NCI-H1436 treated with DMSO at 0.1 percent for 48 hours (cell line): ENCODE measurements at regions not wholly inside any gene's neighbourhood (a gene's known extent, or its start where the extent isn't known, plus 50 kb on each side); places are given as distances from the start of the nearest gene placed in this dataset.
"Not testable (repeated sequence)": the region's sequence is repeated elsewhere in the genome, so short reads cannot be mapped to it uniquely, and the experiment has no call there.

ENCODE experiments used
- DNase-seq: peaks from one replicate; lab custom pipeline; 2025; lab: John Stamatoyannopoulos, UW

DNA sequence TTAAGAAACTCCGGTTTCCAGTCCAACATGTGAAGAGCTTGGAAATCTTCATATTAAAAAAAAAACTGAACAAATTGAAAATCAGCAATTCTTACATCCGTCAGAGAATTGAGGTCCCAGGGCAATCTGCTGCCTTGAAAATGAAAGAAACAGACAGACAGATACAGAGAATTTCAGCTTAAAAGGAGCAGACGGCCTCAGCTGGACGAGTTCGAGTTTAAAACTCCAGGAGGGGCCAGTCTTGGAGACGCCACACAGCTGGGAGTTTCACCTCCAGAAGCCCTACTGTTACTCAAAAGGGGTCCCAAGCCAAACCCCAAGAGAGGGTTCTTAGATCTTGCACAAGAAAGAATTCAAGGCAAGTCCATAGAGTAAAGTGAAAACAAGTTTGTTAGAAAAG, 226.5 kb upstream of the ARL4C start:
- no peak for DNase-seq

DNA sequence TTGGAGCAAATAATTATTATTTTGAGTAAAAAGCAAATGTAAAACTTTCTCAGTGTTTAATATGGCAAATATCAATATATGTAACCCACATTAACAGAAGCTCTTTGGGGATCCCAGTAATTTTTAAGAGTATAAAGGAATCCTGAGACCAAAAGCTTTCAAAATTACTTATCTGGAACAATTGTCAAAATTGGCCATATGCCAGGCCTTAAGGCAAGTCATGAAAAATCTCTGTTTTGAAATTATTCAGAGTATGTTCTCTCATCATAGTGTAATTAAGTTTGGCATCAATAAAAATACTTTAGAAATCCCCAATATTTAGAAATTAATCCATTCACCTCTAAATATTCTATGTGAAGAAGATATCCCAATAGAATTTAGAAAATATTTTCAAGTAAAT, 225.3 kb upstream of the ARL4C start:
- DNase-seq: no peak

DNA sequence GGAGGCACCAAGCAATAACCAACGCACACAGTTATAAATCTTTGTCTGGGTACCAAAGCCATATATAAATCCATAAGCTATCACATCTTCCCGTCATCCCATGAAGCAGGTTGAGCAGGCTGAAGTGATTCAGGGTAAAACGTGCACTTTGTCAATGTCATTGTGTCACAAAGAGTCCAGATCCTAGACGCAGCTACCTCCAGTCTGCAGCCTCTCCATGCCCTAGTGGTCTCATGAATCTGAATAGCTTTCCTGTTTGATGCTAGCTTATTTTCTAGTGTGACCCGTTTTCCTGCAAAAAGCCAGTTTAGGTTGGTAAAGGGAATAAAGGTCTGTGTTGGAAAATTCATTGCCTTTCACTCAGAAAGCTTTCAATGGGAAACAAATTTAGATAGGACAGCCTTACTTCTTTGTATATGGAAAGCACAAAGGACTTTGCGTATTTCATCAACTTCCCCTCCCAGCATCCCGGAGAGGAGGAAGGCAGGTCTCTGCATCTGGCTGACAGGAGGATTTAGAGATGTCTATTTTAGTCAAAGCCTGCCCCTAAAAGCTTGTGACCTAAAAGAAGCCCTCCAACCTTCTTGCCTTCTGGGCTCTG, 222.3 kb upstream of the ARL4C start:
- DNase-seq: no peak

DNA sequence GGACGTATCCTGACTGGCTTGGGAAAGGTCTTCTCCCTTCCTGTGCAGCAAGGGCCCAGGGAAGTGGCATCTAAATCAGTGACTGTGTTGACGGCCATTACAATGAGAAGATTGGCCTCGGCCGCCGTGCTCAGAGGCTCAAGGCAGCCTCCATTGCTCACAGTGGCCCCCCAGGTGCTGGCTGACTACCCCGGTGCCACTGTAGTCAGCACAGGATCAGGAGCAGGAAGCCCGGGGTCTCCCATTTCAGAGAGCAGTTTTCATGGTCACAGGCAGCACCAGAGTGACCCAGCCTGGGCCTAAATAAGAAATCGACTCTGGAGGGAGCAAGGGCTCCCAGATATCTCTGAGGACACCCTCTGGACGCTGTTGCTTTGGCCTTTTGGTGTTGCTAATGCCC, 219.4 kb upstream of the ARL4C start:
- DNase-seq: no peak

DNA sequence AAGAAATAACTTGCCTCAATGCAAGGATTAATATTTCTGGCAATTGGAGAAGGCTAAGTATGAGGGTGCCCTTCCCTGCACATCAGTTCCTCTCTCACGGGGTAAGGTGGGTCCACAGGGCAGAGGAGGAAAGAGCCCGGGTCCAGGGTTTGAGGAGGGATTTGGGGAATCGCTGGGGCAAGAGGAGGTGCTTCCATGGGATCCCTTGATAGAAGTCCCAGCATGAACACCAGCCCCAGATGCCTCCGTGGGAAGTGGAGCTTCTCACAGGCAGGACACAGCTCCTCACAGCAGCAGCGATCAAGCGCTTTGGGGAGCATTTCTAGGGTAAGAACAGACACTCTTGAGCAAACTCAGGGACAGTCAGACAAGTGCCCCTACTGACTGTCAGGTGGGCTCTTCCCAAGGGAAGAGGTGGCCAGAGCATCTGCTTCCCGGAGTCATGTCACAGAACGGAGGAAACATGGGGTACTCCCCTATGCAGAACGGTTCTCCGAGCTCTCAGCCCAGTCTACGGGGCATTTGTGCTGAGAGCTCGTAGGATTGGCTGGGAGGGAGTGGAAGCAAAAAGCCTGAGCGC, 218.9 kb upstream of the ARL4C start:
- no peak for DNase-seq

DNA sequence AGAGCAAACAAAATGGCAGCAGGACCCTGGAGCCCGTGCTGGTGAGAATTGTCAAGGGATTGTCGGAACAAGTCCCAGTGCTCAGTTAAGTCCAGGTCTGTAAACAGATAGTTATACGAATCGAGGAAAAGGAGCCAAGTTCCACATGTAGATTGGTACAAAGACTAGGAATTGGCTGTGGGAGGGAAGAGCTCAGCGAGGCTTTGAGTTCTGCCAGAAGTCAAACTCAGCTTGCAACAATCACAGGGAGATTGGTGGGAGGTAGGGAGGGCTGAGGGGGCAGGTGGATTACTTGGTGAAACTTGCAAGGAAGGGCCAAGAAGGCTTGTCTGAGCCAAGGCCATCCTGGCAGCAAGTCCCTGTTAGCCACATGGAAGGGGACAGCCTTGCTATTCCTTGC, 217.8 kb upstream of the ARL4C start:
- DNase-seq: no peak

DNA sequence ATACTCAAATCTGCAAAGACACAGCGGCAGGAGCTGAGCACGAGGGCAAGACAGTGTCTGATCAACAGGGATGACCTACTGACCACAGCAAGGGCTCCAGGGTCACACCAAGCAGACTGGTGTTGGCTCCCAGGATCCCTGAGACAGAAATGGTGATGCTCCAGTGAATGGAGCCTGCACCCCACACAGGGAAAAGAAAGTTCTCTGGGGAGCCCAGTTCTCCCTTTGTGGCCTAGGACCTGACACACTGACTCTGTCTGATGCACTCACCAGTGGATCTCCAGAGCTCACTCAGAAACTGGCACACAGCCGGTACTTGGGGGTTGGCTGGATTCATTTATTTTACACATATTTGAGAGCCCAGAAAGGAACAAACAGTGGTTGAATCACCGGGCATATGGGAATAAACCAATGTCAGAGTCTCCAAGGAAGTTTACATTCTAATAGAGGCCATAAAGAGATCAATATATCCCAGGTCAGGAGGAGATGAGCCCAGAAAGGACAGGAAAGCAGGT, 215.6 kb upstream of the ARL4C start:
- no peak for DNase-seq

DNA sequence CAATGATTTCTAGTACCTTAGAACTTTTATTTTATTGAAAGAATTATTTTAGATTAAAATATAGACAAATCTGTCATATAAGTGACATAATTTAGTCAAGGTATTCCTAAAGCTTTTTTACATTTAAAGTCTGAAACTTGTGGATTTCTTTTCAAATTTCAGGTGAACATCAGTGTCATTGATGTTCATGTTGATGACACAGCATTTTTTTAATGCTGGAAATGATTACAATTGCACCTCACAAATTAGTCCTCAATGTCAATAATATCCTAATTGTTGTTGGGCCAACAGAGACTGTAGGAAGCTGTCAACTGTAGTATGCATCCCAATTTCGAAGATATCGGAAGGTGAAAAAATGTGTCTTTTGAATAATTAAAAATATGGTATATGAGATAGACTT, 214.4 kb upstream of the ARL4C start:
- no peak for DNase-seq

DNA sequence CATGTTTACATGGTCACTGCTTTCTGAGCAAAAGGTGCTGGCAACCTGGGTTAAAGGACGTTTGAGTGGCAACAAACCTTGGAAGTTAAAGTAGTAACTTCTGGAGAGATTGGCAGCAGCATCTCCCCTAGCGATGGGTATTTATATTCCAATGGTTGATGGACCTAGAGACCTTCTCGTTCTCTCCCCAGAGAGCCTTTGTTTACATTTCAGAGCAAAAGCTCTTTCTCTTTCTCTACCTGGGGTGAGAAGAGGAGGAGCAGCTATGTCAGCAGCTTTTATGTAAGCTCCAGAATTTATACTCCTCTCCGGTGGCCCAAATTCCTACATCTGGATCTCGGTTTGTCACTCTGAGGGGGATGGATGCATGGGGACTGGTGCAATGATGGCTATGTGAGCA, 213.7 kb upstream of the ARL4C start:
- no peak for DNase-seq

DNA sequence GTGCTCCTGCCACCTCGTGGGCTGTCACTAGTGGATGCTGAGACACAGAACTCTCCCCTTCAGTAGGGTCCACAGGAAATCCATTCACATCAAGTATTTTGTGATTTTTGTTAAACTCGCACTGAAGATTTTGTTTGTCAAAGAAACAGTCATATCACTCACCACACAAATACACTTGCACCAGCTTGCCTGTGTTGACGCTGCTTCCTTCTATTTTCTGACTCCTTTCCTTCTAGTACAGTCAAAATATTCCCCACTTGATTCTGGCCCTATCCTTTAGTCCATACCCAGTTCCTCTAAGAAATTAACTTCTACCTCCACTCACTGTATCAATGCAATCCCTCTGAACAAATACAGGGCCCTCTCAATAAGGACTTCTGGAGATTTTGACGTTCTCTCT, 213.2 kb upstream of the ARL4C start:
- no peak for DNase-seq

DNA sequence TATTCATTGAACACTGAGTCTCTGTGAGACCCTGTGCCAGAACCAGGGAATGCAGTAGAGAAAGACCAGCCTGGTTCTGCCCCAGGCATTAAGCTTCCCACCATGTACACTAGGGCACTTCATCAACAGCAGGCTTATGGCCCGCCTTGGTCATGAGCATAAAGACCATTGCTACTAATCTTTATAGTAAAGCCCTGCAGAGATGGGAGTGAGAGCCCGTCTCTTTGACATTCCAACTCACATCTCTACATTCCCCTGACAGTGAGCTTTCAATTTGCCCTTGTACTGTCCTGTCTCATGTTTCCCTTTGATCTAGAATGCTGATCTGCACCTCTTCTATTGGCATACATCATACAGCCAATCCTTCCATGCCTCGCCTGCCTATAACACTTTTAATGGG, 211.8 kb upstream of the ARL4C start:
- DNase-seq: no peak

DNA sequence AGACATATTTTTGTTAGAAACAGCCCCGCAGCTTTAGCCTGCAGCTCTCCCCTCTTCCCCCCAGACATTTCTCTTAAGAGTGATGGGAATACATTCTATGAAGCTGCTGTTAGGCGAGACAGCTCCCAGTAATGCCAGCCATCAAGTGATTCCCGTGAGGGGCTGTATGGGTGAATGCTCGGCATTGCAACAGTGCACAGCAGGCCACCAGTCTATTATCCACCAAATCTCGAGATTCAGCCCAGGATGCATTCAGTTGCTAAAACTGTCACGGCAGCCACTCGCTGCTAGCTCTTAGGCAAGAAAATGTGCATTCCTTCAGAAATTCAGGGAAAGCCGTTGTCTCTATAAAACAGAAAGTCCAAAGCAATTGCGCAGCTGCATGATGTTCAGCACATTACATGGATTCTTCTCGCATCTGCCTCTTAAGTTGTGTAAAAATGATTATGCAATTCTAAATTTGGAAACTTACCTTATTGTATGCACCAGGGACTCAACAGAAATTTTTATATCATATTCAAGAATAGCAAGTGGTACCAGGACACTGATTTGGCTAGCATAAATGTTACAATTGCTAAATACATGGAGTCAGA, 211.3 kb upstream of the ARL4C start:
- DNase-seq: no peak

DNA sequence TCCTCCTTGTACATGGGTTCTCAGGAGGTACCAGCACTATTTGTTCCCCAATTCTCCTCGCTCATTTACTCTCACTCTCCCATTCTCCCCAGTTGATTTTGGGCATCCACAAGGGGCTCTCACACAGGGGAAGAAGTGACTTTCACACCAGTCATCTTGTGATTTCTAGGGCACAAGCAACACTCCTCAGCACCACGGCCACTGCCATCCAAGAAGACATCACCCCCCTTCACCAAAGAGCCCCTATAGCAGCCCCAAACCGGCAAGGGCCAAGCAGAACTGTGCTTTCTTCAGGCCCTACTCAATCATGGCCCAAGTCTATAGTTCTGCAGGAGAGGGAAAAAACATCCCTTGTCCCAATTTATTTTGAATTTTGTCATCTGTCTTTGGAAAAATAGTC, 209.2 kb upstream of the ARL4C start:
- DNase-seq: no peak

DNA sequence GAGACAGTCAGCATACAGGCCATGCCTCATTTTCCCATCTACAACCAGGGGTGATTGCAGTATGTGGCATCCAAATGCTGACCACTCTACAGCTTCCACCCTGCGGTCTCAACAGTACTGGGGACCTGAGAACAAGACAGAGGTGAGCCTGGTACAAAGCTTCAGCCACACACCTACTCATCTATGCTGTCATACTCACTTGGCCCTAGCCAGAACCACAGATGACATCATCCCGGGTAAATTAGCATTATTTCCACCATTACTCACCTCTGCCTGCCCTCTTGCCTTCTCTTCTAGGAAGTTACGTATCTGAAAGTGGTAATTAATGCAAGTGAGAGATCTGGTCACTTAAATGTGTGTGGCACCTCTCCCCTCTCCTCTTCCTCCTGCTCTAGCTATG, 208.2 kb upstream of the ARL4C start:
- DNase-seq: no peak

DNA sequence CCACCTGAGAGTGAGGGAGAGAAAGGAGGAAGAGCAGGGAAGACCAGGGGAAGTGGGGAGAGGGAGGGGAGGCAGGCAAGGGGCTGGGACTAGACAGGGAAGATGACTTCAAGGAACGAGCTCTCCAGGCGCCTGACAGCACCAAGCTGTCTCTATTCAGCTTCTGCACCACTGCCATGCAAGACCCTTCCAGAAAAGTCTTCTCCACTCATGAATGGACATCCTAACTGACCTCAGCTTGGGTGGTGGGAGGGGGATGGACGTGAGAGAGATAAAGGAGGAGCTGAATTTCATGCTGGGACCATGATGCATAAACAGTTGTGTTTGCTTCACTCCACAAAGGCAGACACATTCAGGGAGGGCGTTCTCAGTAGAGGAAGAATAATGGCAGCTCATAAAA, 206.4 kb upstream of the ARL4C start:
- no peak for DNase-seq

DNA sequence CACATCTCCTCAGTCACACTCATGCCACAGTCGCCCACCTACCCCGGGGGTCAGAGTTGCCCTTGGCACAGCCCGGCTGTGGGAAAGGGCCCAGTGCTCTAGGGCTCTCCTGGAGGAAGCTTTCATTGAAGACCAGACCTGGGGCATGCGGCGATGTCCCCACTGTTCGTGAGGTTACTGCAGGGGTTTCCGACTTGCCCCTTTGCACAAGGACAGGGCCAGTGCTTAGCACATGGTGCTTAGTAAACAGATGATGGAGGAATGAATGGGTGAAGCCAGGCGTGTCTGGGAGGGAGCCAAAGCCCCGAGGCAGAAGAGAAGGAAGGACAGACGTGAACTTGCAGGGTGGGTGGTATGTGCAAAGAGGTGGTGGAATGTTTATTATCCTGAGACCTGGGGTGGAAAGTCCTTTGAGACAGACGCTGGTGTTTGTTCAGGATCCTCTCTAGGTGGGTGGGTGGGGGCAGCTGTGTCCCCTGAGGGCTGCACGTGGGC, 205.9 kb upstream of the ARL4C start:
- DNase-seq: no peak

DNA sequence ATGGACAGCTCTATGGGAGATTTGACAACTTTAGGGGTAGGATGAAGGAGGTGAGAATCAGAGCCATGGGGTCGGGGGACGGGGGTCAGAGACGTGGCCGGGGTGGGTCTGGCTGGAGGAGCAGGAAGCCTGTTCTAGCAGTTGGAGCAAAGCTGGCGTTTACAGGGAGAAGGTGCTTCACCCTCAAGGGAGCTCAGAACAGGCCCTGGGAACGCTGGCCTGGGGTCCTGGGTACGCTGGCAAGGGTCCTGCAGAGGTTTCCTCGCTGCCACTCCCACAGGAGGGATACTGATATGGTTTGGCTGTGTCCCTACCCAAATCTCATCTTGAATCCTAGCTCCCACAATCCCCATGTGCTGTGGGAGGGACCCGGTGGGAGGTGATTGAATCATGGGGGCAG, 205.0 kb upstream of the ARL4C start:
- no peak for DNase-seq

DNA sequence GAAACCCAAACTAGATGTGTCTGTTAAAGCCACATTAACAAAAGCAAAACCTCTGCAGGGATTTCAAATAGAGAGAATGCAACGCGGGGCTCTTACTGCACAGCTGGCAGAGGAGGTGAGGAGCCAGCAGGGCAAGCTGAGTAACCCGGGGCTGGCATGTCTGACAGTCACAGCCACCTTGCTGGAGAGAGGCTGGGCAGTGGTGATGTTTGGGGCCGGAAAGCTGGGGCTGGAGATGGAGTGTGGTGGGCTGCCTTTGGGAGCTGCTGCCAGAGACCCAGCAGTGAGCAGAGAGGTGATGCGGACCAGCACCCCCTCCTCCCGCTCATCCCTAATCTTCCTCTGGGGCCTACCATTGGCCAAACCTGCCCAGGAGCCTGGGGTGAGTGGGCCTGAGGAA, 204.5 kb upstream of the ARL4C start:
- no peak for DNase-seq

DNA sequence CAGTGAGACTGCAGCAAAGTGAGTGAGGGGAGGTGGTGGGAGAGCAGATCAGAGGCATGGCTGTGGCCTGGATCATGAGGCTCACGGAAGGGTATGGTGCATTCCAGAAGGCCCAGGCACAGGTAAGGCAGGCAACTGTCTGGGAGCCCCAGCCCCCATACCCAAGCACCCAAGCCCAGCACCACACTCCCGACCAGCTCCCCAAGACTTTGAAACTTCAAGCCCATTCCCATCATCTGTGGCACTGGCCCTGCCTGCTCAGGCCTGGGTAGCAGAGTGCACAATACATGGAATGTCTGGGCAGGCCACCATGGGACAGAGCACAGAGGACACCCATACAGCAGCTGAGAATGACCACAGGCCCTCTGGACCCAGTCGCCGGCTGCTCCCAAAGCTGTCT, 202.6 kb upstream of the ARL4C start:
- no peak for DNase-seq

DNA sequence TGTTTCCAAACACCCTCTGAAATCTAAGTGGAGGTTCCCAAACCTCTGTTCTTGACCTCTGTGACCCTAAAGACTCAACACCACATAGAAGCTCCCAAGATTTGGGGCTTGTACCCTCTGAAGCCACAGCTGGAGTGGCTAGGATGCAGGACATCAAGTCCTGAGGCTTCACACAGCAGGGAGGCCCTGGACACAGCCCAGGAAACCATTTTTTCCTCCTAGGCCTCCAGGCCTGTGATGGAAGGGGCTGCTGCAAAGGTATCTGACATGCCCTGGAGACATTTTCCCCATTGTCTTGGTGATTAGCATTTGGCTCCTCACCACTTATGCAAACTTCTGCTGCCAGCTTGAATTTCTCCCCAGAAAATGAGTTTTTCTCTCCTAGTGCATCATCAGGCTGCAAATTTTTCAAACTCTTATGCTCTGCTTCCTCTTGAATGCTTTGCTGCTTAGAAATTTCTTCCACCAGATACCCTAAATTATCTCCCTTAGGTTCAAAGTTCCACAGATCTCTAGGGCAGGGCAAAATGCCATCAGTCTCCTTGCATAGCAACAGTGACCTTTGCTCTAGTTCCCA, 200.5 kb upstream of the ARL4C start:
- DNase-seq: not testable (repeated sequence)

DNA sequence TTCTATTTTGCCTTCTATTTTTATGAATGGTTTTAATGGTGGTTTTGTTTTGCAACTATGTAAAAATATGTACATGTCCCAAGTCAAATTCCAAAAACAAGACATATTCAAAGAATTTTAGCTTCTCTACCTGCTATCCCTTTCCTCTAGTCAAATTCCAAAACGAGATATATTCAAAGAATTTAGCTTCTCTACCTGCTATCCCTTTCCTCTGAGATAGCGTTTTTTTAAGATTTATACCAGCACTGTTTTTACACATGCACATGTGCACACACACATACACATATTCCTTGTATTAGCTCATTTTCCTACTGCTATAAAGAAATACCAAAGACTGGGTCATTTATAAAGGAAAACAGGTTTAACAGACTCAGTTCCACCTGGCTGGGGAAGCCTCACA, 199.1 kb upstream of the ARL4C start:
- DNase-seq: no peak

DNA sequence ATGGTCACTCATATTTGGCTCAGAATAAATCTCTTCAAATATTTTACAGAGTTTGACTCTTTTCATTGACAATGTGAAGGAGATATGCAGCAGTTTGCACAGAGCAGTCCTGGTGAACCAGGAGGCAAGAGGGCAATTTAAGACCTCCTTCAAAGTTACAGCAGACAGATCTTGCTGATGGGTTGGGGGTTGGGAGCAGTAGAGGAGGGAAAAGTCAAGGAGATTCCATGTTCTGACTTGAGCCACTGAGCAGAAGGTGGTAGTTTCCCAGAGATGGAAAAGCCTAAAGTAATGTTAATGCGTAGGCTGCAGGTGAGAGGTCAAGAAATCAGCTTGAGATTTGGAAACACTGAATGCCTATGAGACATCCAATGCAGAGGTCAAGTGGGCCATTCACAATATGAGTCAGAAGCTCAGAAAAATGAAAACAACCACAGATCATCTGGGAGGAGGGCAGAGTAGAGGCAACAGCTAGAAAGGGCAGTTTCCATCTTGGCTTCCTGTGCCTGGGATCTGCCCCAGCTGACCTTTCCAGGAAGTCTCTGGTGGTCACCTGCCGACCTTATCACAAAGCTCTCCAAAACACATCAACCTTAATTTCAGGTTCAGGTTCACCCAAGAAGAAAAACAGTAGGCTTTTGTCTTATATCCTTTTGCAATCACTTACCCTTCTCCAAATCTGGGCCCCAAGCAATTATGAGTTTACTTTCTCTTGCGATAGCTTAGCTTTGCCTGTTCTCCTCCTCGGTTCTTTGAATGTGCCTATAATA, 197.5 kb upstream of the ARL4C start:
- no peak for DNase-seq
